HG02885 (cell line): ENCODE measurements at regions not wholly inside any gene's neighbourhood (a gene's known extent, or its start where the extent isn't known, plus 50 kb on each side); places are given as distances from the start of the nearest gene placed in this dataset.

Source experiments
- ATAC-seq: cut with Tn5 transposase; IDR thresholded peaks from one replicate; pipeline ENCODE4 v1.9.1; 2021; ENCODE audit warnings: mild to moderate bottlenecking; ENCODE audit not compliant: unreplicated experiment, poor library complexity

- no peak for ATAC-seq
Measured at GRCh38 chr5:118778941-118779340, 209.4 kb downstream of the DTWD2 start.

GRCh38 chr5:118777189-118777736 lies 211.1 kb downstream of the DTWD2 start:
- ATAC-seq = no peak

- peak; percentile 61 for ATAC-seq
Measured at GRCh38 chr5:118776755-118777154, 211.6 kb downstream of the DTWD2 start.

- ATAC-seq = peak; percentile 41
Measured at GRCh38 chr5:118775790-118776499, 212.4 kb downstream of the DTWD2 start.

- no peak for ATAC-seq
Measured at GRCh38 chr5:118768607-118769175, 219.7 kb downstream of the DTWD2 start.

- no peak for ATAC-seq
Measured at GRCh38 chr5:118762291-118762690, 226.1 kb downstream of the DTWD2 start.

GRCh38 chr5:118761814-118762213 lies 226.5 kb downstream of the DTWD2 start:
- no peak for ATAC-seq

GRCh38 chr5:118752969-118753368 lies 235.4 kb downstream of the DTWD2 start:
- no peak for ATAC-seq

- ATAC-seq = no peak
Measured at GRCh38 chr5:118736396-118736795, 252.0 kb downstream of the DTWD2 start.

GRCh38 chr5:118733394-118733793 lies 255.0 kb downstream of the DTWD2 start:
- ATAC-seq = no peak

- no peak for ATAC-seq
Measured at GRCh38 chr5:118728191-118728590, 260.2 kb downstream of the DTWD2 start.

GRCh38 chr5:118726891-118727290 lies 261.5 kb downstream of the DTWD2 start:
- no peak for ATAC-seq

GRCh38 chr5:118723021-118723338 lies 265.4 kb downstream of the DTWD2 start:
- peak; percentile 86 for ATAC-seq

GRCh38 chr5:118722122-118723020 lies 266.0 kb downstream of the DTWD2 start:
- ATAC-seq = peak; percentile 79

GRCh38 chr5:118711727-118712126 lies 276.6 kb downstream of the DTWD2 start:
- ATAC-seq = no peak

- ATAC-seq = no peak
Measured at GRCh38 chr5:118705959-118706667, 282.2 kb downstream of the DTWD2 start.

- ATAC-seq = no peak
Measured at GRCh38 chr5:118703241-118703640, 285.1 kb downstream of the DTWD2 start.

- no peak for ATAC-seq
Measured at GRCh38 chr5:118701791-118702190, 286.6 kb downstream of the DTWD2 start.

- no peak for ATAC-seq
Measured at GRCh38 chr5:118700510-118700909, 287.8 kb downstream of the DTWD2 start.

GRCh38 chr5:118698774-118699173 lies 289.6 kb downstream of the DTWD2 start:
- ATAC-seq = no peak
